Suprapubic skin (tissue), 3 donors: ENCODE measurements at regions not wholly inside any gene's neighbourhood (a gene's known extent, or its start where the extent isn't known, plus 50 kb on each side); places are given as distances from the start of the nearest gene placed in this dataset.

ENCODE experiments used
- CTCF ChIP-seq, 2 donors: fragments of 200-600 bp in 1 of 2; fragments of 450-650 bp in 1 of 2; sonication (generic) in 1 of 2; IDR thresholded peaks; one replicate each; pipeline ENCODE4 v1.5.1; 2016 to 2019; ENCODE audit warnings: antibody characterized with exemption in 2 of 2, mild to moderate bottlenecking in 1 of 2, moderate library complexity in 1 of 2
- EP300 ChIP-seq: sonication (generic); formaldehyde crosslinking; IDR thresholded peaks from one replicate; pipeline ENCODE4 v1.6.1; 2017; ENCODE audit warnings: antibody characterized with exemption
- POLR2A ChIP-seq, 2 donors: fragments of 450-650 bp; IDR thresholded peaks; one replicate each; pipeline ENCODE4 v1.6.1; 2017; ENCODE audit warnings: antibody characterized with exemption in 2 of 2, mild to moderate bottlenecking in 2 of 2, moderate library complexity in 2 of 2

- TF ChIP-seq CTCF (IDR thresholded peaks at IDR 0.05), result no peak
- TF ChIP-seq POLR2A (IDR thresholded peaks at IDR 0.05), result no peak
- no peak for TF ChIP-seq EP300
Observed at GRCh38 chr14:61140872-61141271, 140.3 kb downstream of the TMEM30B start.
